HEK293T (cell line): ENCODE measurements at regions not wholly inside any gene's neighbourhood (a gene's known extent, or its start where the extent isn't known, plus 50 kb on each side); places are given as distances from the start of the nearest gene placed in this dataset.

Source experiments
- FOXM1 ChIP-seq: fragments of 450-650 bp; IDR thresholded peaks from 2 replicates; pipeline ENCODE4 v1.6.1; 2017; ENCODE audit warnings: mild to moderate bottlenecking, borderline replicate concordance
- SP1 ChIP-seq: fragments of 450-650 bp; IDR thresholded peaks from 2 replicates; pipeline ENCODE4 v1.6.1; 2017
- SUZ12 ChIP-seq: fragments of 450-650 bp; IDR thresholded peaks from 2 replicates; pipeline ENCODE4 v1.6.1; 2016; ENCODE audit warnings: mild to moderate bottlenecking
- ZNF384 ChIP-seq: fragments of 450-650 bp; IDR thresholded peaks from 2 replicates; pipeline ENCODE4 v1.6.1; 2016

GRCh38 chr17:70320673-70321345 is 151.5 kb downstream of the KCNJ2 start:
- TF ChIP-seq ZNF384: no peak
- TF ChIP-seq SP1: no peak
- TF ChIP-seq SUZ12: no peak
- TF ChIP-seq FOXM1: no peak
